Small intestine (tissue), 7 donors: ENCODE measurements at regions not wholly inside any gene's neighbourhood (a gene's known extent, or its start where the extent isn't known, plus 50 kb on each side); places are given as distances from the start of the nearest gene placed in this dataset.

Source experiments
- DNase-seq, 2 donors: peaks; one replicate each; pipeline versions ENCODE4 v3.0.0 to v3.0.0-alpha.2; 2013
- FAIRE-seq: peaks from 2 replicates; lab custom pipeline; 2012; peaks lifted over from hg19 to GRCh38; lab: Jason Lieb, UNC
- H3K27ac ChIP-seq, 3 donors: one replicate each; pipeline ENCODE4 v1.5.1; 2013; ENCODE audit warnings: low read length in 2 of 3, mild to moderate bottlenecking in 2 of 3, control low read depth in 1 of 3, inconsistent platforms in 1 of 3, low read depth in 1 of 3, moderate library complexity in 1 of 3
- H3K27me3 ChIP-seq, 3 donors: one replicate each; pipeline ENCODE4 v1.6.1; 2013; ENCODE audit warnings: low read length in 3 of 3, inconsistent platforms in 1 of 3; ENCODE audit not compliant: control insufficient read depth in 3 of 3, insufficient read depth in 3 of 3
- H3K36me3 ChIP-seq, 3 donors: one replicate each; pipeline ENCODE4 v1.6.1; 2013; ENCODE audit warnings: low read length in 3 of 3, inconsistent platforms in 1 of 3, low read depth in 1 of 3, mild to moderate bottlenecking in 1 of 3, moderate library complexity in 1 of 3; ENCODE audit not compliant: control insufficient read depth in 3 of 3, insufficient read depth in 2 of 3
- H3K4me1 ChIP-seq, 3 donors: one replicate each; pipeline ENCODE4 v1.6.1; 2013; ENCODE audit warnings: low read length in 2 of 3, inconsistent platforms in 1 of 3, low read depth in 1 of 3, mild to moderate bottlenecking in 1 of 3, moderate library complexity in 1 of 3; ENCODE audit not compliant: control insufficient read depth in 3 of 3, insufficient read depth in 2 of 3
- H3K4me3 ChIP-seq, 3 donors: one replicate each; pipeline ENCODE4 v1.5.1; 2013; ENCODE audit warnings: low read length in 3 of 3, control low read depth in 1 of 3, inconsistent platforms in 1 of 3, low read depth in 1 of 3, mild to moderate bottlenecking in 1 of 3, moderate library complexity in 1 of 3
- H3K9me3 ChIP-seq, 2 donors: one replicate each; pipeline ENCODE4 v1.6.1; 2013; ENCODE audit warnings: low read depth in 1 of 2, low read length in 1 of 2; ENCODE audit not compliant: control insufficient read depth in 2 of 2, insufficient read depth in 1 of 2
- WGBS, 3 donors: extraction: QIAGEN DNeasy Blood & Tissue Kit; methylation state at CpG; one replicate each; pipeline ENCODE4 v1.1.7; 2013; 5-methylcytosine and 5-hydroxymethylcytosine counted together
- donor health status: healthy with polysubstance abuse.
- donor health status: control.
- donor health status: control.
- donor health status: Bipolar disorder and iron deficiency.
- donor health status: healthy.

- Histone ChIP-seq H3K36me3 (no peaks in the 10 kb centered on the region), H3K4me3 (no peak overlapping the region), H3K27me3 (no peaks in the 10 kb centered on the region), H3K27ac (no peak overlapping the region), H3K9me3 (no peaks in the 10 kb centered on the region), H3K4me1 (no peaks in the 10 kb centered on the region)
- WGBS, 3 donors, result 56 to 66% (median 61%) methylated on average over 3 of the region's 3 CpGs
- DNase-seq, result no peak
- no peak for FAIRE-seq
Measured at GRCh38 chr1:69504730-69505252, 62.9 kb upstream of the LRRC7 start.

GRCh38 chr1:69506311-69506710 is 61.4 kb upstream of the LRRC7 start:
- no peaks in the 10 kb centered on the region for H3K36me3 ChIP-seq
- no peaks in the 10 kb centered on the region for H3K9me3 ChIP-seq
- no peak for FAIRE-seq
- H3K27me3 ChIP-seq, result no peaks in the 10 kb centered on the region
- H3K4me3 ChIP-seq, result no peak overlapping the region
- DNase-seq, result no peak
- WGBS, 3 donors, result 72 to 82% (median 79%) methylated on average over 2 of the region's 2 CpGs
- H3K27ac ChIP-seq, result no peak overlapping the region
- no peaks in the 10 kb centered on the region for H3K4me1 ChIP-seq

- Histone ChIP-seq H3K27ac (no peak overlapping the region), H3K36me3 (no peaks in the 10 kb centered on the region), H3K4me1 (no peaks in the 10 kb centered on the region), H3K9me3 (no peaks in the 10 kb centered on the region), H3K4me3 (no peak overlapping the region), H3K27me3 (no peaks in the 10 kb centered on the region)
- FAIRE-seq, result no peak
- WGBS, 3 donors, result 13 to 58% (median 31%) methylated on average over 1 of the region's 1 CpG
- no peak for DNase-seq
Measured at GRCh38 chr1:69506721-69507120, 61.0 kb upstream of the LRRC7 start.

GRCh38 chr1:69510026-69510425 is 57.7 kb upstream of the LRRC7 start:
- Histone ChIP-seq H3K36me3 (no peaks in the 10 kb centered on the region), H3K27ac (no peak overlapping the region), H3K9me3 (no peaks in the 10 kb centered on the region), H3K4me1 (no peaks in the 10 kb centered on the region), H3K27me3 (no peaks in the 10 kb centered on the region), H3K4me3 (no peak overlapping the region)
- FAIRE-seq (no peak), DNase-seq (no peak)
- WGBS, 3 donors, result 85 to 93% (median 90%) methylated on average over 1 of the region's 1 CpG

GRCh38 chr1:69511426-69512192 is 56.1 kb upstream of the LRRC7 start:
- Histone ChIP-seq H3K36me3 (no peaks in the 10 kb centered on the region), H3K4me3 (no peak overlapping the region), H3K27me3 (no peaks in the 10 kb centered on the region), H3K27ac (no peak overlapping the region), H3K4me1 (no peaks in the 10 kb centered on the region), H3K9me3 (no peaks in the 10 kb centered on the region)
- FAIRE-seq (no peak), DNase-seq (no peak)
- 56 to 77% (median 69%) methylated on average over 1 of the region's 1 CpG for WGBS, 3 donors

- no peak overlapping the region for H3K27ac ChIP-seq
- DNase-seq, result no peak
- no peaks in the 10 kb centered on the region for H3K9me3 ChIP-seq
- no peaks in the 10 kb centered on the region for H3K36me3 ChIP-seq
- FAIRE-seq, result no peak
- no peaks in the 10 kb centered on the region for H3K4me1 ChIP-seq
- no peaks in the 10 kb centered on the region for H3K27me3 ChIP-seq
- no peak overlapping the region for H3K4me3 ChIP-seq
Measured at GRCh38 chr1:69513601-69514000, 54.1 kb upstream of the LRRC7 start.
